Peyer's patch (tissue), 4 donors: ENCODE measurements at regions not wholly inside any gene's neighbourhood (a gene's known extent, or its start where the extent isn't known, plus 50 kb on each side); places are given as distances from the start of the nearest gene placed in this dataset.

Source experiments
- DNase-seq, 3 donors: peaks; one replicate each; pipeline ENCODE4 v3.0.0-alpha.2; 2017 to 2019
- H3K27ac ChIP-seq, 4 donors: fragments of 200-600 bp; sonication (generic); one replicate each; pipeline ENCODE4 v1.5.1; 2016 to 2019
- H3K27me3 ChIP-seq, 2 donors: fragments of 200-600 bp; sonication (generic); one replicate each; pipeline ENCODE4 v1.5.1; 2019
- H3K36me3 ChIP-seq, 3 donors: fragments of 200-600 bp; sonication (generic); one replicate each; pipeline ENCODE4 v1.5.1; 2016 to 2019
- H3K4me1 ChIP-seq, 4 donors: fragments of 200-600 bp; sonication (generic); one replicate each; pipeline ENCODE4 v1.5.1; 2016 to 2019
- H3K4me3 ChIP-seq, 4 donors: fragments of 200-600 bp; sonication (generic); 1 replicate in 3 of 4; 2 replicates in 1 of 4; pipeline ENCODE4 v1.5.1; 2016 to 2019; ENCODE audit warnings: mild to moderate bottlenecking in 1 of 4
- H3K9me3 ChIP-seq, 4 donors: fragments of 200-600 bp; sonication (generic); one replicate each; pipeline ENCODE4 v1.5.1; 2016 to 2019; ENCODE audit warnings: mild to moderate bottlenecking in 1 of 4
- POLR2A ChIP-seq, 2 donors: fragments of 450-650 bp; IDR thresholded peaks; one replicate each; pipeline ENCODE4 v1.5.1; 2017; ENCODE audit warnings: antibody characterized with exemption in 2 of 2, mild to moderate bottlenecking in 2 of 2, moderate library complexity in 2 of 2
- TF ChIP-seq, protein P1 (sequence below), 6 experiments: fragments of 450-650 bp in 4 of 6; fragments of 200-600 bp in 2 of 6; sonication (generic) in 1 of 6; IDR thresholded peaks; one replicate each; pipeline ENCODE4 v1.5.1; 2017 to 2019; ENCODE audit warnings: antibody characterized with exemption in 6 of 6, mild to moderate bottlenecking in 3 of 6, moderate library complexity in 1 of 6

DNA sequence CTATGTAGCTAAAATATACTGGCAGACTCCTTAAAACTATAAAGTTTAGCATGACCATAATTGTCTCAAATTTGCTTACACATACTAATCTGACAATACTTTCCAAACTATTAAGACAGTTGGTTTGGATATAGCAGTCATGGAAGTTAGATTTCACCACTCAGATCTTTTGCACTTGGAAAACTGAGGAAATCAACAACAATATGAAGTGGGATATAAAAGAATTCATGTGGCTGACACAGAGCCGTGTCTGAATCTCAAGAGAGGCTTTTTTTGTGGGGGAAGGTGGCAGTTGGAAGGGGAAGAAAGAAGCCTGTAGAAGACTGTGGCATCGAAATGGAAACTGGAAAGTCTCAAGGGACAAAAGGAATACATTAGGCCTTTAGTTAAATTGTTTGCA lies 166.6 kb upstream of the FLRT2 start:
- Histone ChIP-seq H3K27ac (no peak overlapping the region), H3K36me3 (no peaks in the 10 kb centered on the region), H3K4me3 (no peak overlapping the region), H3K9me3 (no peaks in the 10 kb centered on the region), H3K27me3 (no peaks in the 10 kb centered on the region), H3K4me1 (no peaks in the 10 kb centered on the region)
- TF ChIP-seq, protein P1, sequence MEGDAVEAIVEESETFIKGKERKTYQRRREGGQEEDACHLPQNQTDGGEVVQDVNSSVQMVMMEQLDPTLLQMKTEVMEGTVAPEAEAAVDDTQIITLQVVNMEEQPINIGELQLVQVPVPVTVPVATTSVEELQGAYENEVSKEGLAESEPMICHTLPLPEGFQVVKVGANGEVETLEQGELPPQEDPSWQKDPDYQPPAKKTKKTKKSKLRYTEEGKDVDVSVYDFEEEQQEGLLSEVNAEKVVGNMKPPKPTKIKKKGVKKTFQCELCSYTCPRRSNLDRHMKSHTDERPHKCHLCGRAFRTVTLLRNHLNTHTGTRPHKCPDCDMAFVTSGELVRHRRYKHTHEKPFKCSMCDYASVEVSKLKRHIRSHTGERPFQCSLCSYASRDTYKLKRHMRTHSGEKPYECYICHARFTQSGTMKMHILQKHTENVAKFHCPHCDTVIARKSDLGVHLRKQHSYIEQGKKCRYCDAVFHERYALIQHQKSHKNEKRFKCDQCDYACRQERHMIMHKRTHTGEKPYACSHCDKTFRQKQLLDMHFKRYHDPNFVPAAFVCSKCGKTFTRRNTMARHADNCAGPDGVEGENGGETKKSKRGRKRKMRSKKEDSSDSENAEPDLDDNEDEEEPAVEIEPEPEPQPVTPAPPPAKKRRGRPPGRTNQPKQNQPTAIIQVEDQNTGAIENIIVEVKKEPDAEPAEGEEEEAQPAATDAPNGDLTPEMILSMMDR (IDR thresholded peaks at IDR 0.05), result no peak
- no peak for TF ChIP-seq POLR2A (IDR thresholded peaks at IDR 0.05)
- DNase-seq, result no peak

DNA sequence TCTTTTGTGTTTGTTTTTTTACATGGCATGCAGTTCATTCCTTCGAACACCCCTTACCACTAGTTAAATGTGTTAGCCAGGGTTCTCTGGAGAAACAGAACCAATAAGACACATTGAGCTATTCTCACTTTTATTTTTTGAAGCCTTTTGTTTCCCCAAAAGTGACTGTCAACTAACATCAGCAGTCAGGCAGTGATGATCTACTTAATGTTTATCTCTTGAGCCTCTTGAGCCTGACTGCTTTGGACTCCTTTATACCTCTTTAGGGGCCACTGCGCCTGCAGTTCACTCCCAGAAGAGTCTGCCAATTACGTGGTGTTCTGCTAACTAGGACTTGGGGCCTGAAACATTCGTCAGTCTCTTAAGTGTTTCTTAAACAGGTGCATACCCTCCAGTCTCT lies 163.7 kb upstream of the FLRT2 start:
- no peak overlapping the region for H3K4me3 ChIP-seq
- TF ChIP-seq POLR2A (IDR thresholded peaks at IDR 0.05), result no peak
- TF ChIP-seq, protein P1 (IDR thresholded peaks at IDR 0.05), result no peak
- no peak for DNase-seq
- no peaks in the 10 kb centered on the region for H3K9me3 ChIP-seq
- no peak overlapping the region for H3K27ac ChIP-seq
- no peaks in the 10 kb centered on the region for H3K36me3 ChIP-seq
- H3K4me1 ChIP-seq, result no peaks in the 10 kb centered on the region
- no peaks in the 10 kb centered on the region for H3K27me3 ChIP-seq

DNA sequence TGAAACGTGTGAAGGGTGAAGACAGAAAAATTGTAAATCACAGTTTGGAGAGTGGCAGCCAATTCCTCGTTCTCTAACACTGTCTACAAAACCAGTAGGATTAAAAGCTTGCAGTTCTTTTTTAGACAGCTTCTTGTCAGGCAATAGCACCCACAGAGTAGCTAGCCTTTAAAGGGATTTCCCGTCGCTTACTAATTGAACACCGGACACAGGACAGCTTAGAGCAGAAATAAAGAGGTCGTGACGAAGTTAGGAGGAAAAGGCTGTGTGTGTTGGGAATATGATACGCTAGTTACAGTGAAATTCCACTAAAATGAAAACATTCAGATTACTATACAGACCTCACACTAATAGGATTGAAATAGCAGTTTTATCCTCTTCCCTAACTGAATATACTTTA lies 149.1 kb upstream of the FLRT2 start:
- TF ChIP-seq, protein P1 (IDR thresholded peaks at IDR 0.05), result no peak
- TF ChIP-seq POLR2A (IDR thresholded peaks at IDR 0.05), result no peak
- Histone ChIP-seq H3K27ac (no peak overlapping the region), H3K27me3 (no peaks in the 10 kb centered on the region), H3K4me3 (no peak overlapping the region), H3K36me3 (no peaks in the 10 kb centered on the region), H3K9me3 (no peaks in the 10 kb centered on the region), H3K4me1 (no peaks in the 10 kb centered on the region)
- DNase-seq, result no peak

DNA sequence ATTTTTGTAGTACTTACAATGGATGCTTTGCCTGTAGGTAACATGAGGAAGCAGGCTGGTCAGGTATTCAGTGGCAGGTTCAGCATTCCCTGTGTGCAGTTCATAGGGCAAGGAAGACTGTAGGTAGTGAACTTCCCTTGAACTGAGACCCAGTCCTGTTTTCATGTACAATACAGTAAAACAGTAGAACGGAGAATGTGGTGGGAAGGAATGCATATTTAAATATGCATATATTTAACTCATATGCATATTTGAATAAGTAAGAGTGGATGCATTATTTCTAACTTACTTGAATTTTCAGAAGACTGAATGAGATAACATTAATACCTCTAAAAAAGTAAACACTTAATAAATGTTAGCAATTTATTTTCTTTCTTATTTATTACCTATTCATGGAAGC lies 147.6 kb upstream of the FLRT2 start:
- TF ChIP-seq, protein P1 (IDR thresholded peaks at IDR 0.05), result no peak
- TF ChIP-seq POLR2A (IDR thresholded peaks at IDR 0.05), result no peak
- no peak overlapping the region for H3K27ac ChIP-seq
- H3K27me3 ChIP-seq, result no peaks in the 10 kb centered on the region
- H3K4me3 ChIP-seq, result no peak overlapping the region
- H3K4me1 ChIP-seq, result no peaks in the 10 kb centered on the region
- H3K9me3 ChIP-seq, result no peaks in the 10 kb centered on the region
- no peaks in the 10 kb centered on the region for H3K36me3 ChIP-seq
- DNase-seq, result no peak

DNA sequence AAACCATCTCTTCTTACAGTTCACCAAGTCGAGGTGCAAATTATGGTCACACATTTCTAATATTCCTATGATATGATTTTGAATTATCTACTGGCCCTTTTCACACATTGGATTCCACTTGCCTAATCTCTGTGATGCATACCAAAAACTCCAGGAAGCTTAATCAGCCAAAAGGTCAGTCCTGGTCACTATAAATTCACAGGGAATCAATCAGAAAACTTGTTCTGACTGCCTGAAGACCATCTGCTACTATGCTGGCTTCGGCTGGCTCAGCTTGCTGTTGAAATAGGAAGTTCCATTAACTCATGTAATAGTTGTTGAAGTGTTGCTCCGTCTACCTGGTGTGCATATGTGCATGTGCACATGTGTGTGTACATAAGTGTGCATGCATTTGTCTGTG lies 142.8 kb upstream of the FLRT2 start:
- TF ChIP-seq POLR2A (IDR thresholded peaks at IDR 0.05), result no peak
- TF ChIP-seq, protein P1 (IDR thresholded peaks at IDR 0.05), result no peak
- H3K27me3 ChIP-seq, result no peaks in the 10 kb centered on the region
- H3K36me3 ChIP-seq, result no peaks in the 10 kb centered on the region
- H3K4me3 ChIP-seq, result no peak overlapping the region
- DNase-seq, result no peak
- H3K27ac ChIP-seq, result no peak overlapping the region
- no peaks in the 10 kb centered on the region for H3K9me3 ChIP-seq
- H3K4me1 ChIP-seq, result no peaks in the 10 kb centered on the region

DNA sequence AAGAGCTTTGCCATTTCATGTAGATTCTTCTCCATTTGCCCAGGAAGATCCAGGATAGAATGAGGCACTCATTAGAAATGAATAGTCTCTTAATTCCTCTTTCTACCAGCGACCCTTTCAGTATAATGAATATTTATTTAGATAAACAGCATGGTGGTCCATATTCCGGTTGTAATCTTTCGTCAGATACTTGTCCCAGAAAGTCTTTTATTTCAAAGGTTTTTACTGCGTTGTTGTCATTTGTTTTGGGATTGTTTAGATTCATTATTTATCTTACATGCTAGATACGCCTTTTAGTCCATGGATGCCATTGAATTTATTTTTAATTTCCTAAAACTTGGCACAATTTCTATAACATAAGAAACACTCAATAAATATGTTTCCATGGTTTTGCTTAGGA lies 139.7 kb upstream of the FLRT2 start:
- no peak for TF ChIP-seq POLR2A (IDR thresholded peaks at IDR 0.05)
- TF ChIP-seq, protein P1 (IDR thresholded peaks at IDR 0.05), result no peak
- H3K9me3 ChIP-seq, result no peaks in the 10 kb centered on the region
- H3K36me3 ChIP-seq, result no peaks in the 10 kb centered on the region
- no peak overlapping the region for H3K4me3 ChIP-seq
- H3K27ac ChIP-seq, result no peak overlapping the region
- H3K27me3 ChIP-seq, result no peaks in the 10 kb centered on the region
- DNase-seq, result no peak
- no peaks in the 10 kb centered on the region for H3K4me1 ChIP-seq
